ENCODE measurements at regions not wholly inside any gene's neighbourhood (a gene's known extent, or its start where the extent isn't known, plus 50 kb on each side); places are given as distances from the start of the nearest gene placed in this dataset.

DNA sequence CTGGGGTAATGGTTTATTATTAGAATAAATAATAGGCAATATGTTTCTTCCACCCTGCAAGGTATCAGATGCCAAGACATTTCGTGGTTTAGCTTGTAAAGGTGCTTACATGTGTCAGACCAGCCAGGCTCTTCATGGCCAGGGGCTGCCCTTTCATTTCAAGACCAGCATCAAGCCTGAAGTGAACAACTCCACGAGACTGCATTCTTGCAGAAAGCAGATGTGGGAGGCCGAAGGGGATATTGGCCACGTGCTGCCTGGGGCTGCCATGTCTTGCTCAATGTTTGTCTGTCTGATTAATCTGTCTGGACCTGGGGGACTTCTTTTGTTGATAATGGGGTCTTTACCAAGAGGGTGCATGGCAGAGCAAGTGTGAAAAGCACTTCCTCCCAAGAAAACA lies 294.2 kb upstream of the RBFOX1 start:
- TF ChIP-seq ZNF565 (CRISPR knock-in tag; conservative IDR thresholded peaks at IDR 0.05; ENCODE audit: low read depth) (no peak), ARNTL (CRISPR knock-in tag; IDR thresholded peaks at IDR 0.05; ENCODE audit: borderline replicate concordance, low read depth) (no peak), ZFP3 (CRISPR knock-in tag; IDR thresholded peaks at IDR 0.05) (no peak)
- TF ChIP-seq, protein P1, sequence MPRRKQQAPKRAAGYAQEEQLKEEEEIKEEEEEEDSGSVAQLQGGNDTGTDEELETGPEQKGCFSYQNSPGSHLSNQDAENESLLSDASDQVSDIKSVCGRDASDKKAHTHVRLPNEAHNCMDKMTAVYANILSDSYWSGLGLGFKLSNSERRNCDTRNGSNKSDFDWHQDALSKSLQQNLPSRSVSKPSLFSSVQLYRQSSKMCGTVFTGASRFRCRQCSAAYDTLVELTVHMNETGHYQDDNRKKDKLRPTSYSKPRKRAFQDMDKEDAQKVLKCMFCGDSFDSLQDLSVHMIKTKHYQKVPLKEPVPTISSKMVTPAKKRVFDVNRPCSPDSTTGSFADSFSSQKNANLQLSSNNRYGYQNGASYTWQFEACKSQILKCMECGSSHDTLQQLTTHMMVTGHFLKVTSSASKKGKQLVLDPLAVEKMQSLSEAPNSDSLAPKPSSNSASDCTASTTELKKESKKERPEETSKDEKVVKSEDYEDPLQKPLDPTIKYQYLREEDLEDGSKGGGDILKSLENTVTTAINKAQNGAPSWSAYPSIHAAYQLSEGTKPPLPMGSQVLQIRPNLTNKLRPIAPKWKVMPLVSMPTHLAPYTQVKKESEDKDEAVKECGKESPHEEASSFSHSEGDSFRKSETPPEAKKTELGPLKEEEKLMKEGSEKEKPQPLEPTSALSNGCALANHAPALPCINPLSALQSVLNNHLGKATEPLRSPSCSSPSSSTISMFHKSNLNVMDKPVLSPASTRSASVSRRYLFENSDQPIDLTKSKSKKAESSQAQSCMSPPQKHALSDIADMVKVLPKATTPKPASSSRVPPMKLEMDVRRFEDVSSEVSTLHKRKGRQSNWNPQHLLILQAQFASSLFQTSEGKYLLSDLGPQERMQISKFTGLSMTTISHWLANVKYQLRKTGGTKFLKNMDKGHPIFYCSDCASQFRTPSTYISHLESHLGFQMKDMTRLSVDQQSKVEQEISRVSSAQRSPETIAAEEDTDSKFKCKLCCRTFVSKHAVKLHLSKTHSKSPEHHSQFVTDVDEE (CRISPR knock-in tag; IDR thresholded peaks at IDR 0.05): no peak
- no peak for ATAC-seq

DNA sequence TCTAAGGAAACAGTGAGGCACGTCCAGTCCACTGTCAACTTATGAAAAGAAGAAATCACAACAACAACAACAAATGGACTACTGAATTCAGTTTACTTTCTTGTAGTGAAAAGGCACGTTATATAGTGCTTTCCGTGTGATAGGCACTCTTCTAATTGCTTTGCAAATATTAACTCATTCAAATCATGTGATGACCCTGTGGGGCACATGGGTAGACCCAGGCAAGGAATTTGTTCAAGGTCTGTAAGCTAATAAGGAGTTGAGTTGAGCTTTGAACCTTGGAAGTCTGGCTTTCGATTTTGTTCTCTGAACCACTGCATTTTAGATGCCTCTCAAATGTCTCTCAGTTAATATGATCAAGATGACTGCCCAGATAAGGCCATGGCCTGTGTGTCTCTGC lies 295.1 kb upstream of the RBFOX1 start:
- ATAC-seq: no peak
- TF ChIP-seq CSDC2 (CRISPR knock-in tag; IDR thresholded peaks at IDR 0.05): no peak
- no peak for TF ChIP-seq PPARA (CRISPR knock-in tag; IDR thresholded peaks at IDR 0.05; ENCODE audit: borderline replicate concordance)
- TF ChIP-seq RARB (CRISPR knock-in tag; IDR thresholded peaks at IDR 0.05): no peak
- TF ChIP-seq, protein P2, sequence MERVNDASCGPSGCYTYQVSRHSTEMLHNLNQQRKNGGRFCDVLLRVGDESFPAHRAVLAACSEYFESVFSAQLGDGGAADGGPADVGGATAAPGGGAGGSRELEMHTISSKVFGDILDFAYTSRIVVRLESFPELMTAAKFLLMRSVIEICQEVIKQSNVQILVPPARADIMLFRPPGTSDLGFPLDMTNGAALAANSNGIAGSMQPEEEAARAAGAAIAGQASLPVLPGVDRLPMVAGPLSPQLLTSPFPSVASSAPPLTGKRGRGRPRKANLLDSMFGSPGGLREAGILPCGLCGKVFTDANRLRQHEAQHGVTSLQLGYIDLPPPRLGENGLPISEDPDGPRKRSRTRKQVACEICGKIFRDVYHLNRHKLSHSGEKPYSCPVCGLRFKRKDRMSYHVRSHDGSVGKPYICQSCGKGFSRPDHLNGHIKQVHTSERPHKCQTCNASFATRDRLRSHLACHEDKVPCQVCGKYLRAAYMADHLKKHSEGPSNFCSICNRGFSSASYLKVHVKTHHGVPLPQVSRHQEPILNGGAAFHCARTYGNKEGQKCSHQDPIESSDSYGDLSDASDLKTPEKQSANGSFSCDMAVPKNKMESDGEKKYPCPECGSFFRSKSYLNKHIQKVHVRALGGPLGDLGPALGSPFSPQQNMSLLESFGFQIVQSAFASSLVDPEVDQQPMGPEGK (CRISPR knock-in tag; IDR thresholded peaks at IDR 0.05; ENCODE audit: borderline replicate concordance): no peak
- TF ChIP-seq ESRRG (CRISPR knock-in tag; IDR thresholded peaks at IDR 0.05): no peak
- no peak for TF ChIP-seq SNAI2 (CRISPR knock-in tag; IDR thresholded peaks at IDR 0.05)
- TF ChIP-seq, protein P3, sequence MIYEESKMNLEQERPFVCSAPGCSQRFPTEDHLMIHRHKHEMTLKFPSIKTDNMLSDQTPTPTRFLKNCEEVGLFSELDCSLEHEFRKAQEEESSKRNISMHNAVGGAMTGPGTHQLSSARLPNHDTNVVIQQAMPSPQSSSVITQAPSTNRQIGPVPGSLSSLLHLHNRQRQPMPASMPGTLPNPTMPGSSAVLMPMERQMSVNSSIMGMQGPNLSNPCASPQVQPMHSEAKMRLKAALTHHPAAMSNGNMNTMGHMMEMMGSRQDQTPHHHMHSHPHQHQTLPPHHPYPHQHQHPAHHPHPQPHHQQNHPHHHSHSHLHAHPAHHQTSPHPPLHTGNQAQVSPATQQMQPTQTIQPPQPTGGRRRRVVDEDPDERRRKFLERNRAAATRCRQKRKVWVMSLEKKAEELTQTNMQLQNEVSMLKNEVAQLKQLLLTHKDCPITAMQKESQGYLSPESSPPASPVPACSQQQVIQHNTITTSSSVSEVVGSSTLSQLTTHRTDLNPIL (CRISPR knock-in tag; IDR thresholded peaks at IDR 0.05; ENCODE audit: low read depth): no peak
- no peak for TF ChIP-seq ARNTL (CRISPR knock-in tag; IDR thresholded peaks at IDR 0.05; ENCODE audit: borderline replicate concordance, low read depth)
- no peak for TF ChIP-seq ZFP30 (CRISPR knock-in tag; IDR thresholded peaks at IDR 0.05)
- TF ChIP-seq ZNF8 (CRISPR knock-in tag; IDR thresholded peaks at IDR 0.05): no peak

DNA sequence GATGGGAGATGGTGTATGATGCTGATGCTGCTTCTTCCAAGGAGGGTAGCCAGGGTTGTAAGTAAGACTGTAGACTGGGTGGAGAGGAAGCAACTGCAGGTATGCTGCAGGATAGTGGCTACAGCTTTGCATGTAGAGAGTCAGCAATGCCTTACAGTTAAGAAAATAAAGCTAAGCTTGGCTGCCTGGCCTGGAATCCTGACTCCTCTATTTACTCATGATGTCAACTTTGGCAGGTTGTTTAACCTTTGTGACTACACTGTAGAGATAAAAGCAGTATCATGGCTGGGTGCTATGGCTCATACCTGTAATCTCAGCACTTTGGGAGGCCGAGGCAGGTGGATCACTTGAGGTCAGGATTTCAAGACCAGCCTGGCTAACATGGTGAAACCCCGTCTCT lies 301.6 kb upstream of the RBFOX1 start:
- ATAC-seq: no peak
- no peak for TF ChIP-seq OSR1 (CRISPR knock-in tag; IDR thresholded peaks at IDR 0.05)

DNA sequence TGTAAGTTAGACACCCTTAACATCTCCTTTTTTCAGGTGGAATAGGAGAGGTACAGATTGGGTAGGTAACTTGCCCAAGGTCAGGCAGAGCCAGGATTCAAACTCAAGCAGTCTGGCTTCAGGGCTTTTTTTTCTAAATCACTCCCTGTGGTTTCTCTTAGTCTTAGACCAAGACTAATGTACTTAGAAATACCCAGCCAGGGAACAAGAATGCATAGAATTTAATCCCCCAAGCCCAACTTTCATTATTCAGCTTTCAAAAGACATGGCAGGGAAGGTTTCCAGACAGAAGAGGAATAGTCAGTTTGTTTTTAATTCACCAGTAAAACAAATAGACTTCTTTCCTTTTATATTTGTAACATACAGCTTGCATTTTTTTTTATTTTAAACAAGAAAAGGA lies 305.2 kb upstream of the RBFOX1 start:
- no peak for ATAC-seq
- no peak for TF ChIP-seq TCF4 (CRISPR knock-in tag; IDR thresholded peaks at IDR 0.05; ENCODE audit: borderline replicate concordance)
- TF ChIP-seq, protein P1 (CRISPR knock-in tag; IDR thresholded peaks at IDR 0.05): no peak
- TF ChIP-seq, protein P4, sequence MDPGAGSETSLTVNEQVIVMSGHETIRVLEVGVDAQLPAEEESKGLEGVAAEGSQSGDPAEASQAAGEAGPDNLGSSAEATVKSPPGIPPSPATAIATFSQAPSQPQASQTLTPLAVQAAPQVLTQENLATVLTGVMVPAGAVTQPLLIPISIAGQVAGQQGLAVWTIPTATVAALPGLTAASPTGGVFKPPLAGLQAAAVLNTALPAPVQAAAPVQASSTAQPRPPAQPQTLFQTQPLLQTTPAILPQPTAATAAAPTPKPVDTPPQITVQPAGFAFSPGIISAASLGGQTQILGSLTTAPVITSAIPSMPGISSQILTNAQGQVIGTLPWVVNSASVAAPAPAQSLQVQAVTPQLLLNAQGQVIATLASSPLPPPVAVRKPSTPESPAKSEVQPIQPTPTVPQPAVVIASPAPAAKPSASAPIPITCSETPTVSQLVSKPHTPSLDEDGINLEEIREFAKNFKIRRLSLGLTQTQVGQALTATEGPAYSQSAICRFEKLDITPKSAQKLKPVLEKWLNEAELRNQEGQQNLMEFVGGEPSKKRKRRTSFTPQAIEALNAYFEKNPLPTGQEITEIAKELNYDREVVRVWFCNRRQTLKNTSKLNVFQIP (CRISPR knock-in tag; IDR thresholded peaks at IDR 0.05; ENCODE audit: borderline replicate concordance, low read depth): no peak

DNA sequence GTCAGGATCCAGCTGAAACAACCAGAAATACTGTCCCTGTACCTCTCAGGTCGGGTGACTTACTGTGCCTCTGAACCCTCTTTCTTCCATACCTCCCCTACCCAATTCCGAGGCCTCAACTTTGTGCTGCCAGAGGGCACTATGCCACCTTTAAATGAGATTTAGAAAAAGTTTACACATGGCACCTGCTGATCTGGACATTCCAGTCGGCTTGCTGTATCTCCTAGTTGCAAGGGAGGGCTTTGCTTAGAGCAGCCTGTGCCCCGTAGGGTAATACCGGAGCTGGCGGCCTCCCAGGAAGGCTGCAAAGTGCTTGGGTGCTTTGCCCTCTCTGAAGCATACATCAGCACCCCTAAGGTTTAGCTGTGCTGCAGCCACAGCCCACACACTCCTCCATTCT lies 306.0 kb upstream of the RBFOX1 start:
- ATAC-seq: no peak
- TF ChIP-seq ZC3H10 (CRISPR knock-in tag; IDR thresholded peaks at IDR 0.05) (no peak), SNAI2 (CRISPR knock-in tag; IDR thresholded peaks at IDR 0.05) (no peak), CSDC2 (CRISPR knock-in tag; IDR thresholded peaks at IDR 0.05) (no peak), TOX (CRISPR knock-in tag; IDR thresholded peaks at IDR 0.05; ENCODE audit: borderline replicate concordance) (no peak), ZNF8 (CRISPR knock-in tag; IDR thresholded peaks at IDR 0.05) (no peak), TCF4 (CRISPR knock-in tag; IDR thresholded peaks at IDR 0.05; ENCODE audit: borderline replicate concordance) (no peak), ZFP30 (CRISPR knock-in tag; IDR thresholded peaks at IDR 0.05) (no peak), GLIS3 (CRISPR knock-in tag; IDR thresholded peaks at IDR 0.05) (no peak), ZNF565 (CRISPR knock-in tag; conservative IDR thresholded peaks at IDR 0.05; ENCODE audit: low read depth) (no peak)
- TF ChIP-seq, protein P4 (CRISPR knock-in tag; IDR thresholded peaks at IDR 0.05; ENCODE audit: borderline replicate concordance, low read depth): no peak
- TF ChIP-seq, protein P1 (CRISPR knock-in tag; IDR thresholded peaks at IDR 0.05): no peak

All from SK-N-SH treated with all-trans-retinoic acid at 6 μM for 48 hours (cell line).